ACHN (cell line): ENCODE measurements at regions not wholly inside any gene's neighbourhood (a gene's known extent, or its start where the extent isn't known, plus 50 kb on each side); places are given as distances from the start of the nearest gene placed in this dataset.
"Not testable (repeated sequence)": the region's sequence is repeated elsewhere in the genome, so short reads cannot be mapped to it uniquely, and the experiment has no call there.

ENCODE experiments used
- DNase-seq: peaks from one replicate; pipeline ENCODE4 v3.0.0-alpha.2; 2015
- in situ Hi-C: cut with HindIII; loops from 2 replicates; pipeline ENCODE4 v1.10.0; 2017; ENCODE audit warnings: low sequenced_read_pairs, low pct_ligation_motif_present, low pct_unique_long_range_greater_than_20kb

DNA sequence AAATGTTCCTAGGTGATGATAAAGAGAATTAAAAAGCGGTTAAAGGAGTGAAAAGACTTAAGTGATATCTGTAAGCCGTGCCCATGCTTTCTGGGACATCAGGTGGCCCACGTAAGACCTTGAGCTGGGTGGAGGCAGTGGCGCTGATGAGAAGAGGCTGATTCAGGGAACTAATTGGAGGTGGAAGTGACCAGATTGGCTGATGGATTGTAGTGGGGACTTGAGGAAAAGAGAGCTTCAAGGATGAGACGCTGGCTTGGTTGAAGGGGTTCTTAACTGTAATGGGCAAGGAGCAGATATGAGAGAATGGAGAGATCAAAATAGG is 69.1 kb upstream of the EP300 start:
- in situ Hi-C loops: no loop called here
- DNase-seq: no peak

DNA sequence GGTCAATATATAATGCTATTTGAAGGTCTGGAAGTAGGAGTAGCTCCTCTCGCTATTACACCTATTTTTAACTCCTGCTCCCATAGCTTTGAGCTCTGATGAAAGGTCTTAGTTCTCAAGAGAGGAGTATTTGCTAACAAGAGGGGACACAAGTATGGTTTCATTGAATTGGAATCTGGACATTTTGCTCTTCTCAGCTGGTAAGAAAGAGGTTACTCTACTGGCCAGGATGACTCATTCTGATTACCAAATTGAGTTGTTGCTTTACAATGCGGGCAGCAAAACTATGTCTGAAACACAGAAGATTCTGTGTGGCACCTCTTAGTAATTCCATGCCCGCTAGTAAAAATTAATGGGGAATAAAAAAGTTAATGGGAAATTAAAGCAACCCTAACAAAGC is 63.6 kb upstream of the EP300 start:
- DNase-seq: peak; percentile 50
- in situ Hi-C loops: no loop called here

- in situ Hi-C loops: no loop called here
- no peak for DNase-seq
Observed at GRCh38 chr22:41030891-41031290, 61.5 kb upstream of the EP300 start.

GRCh38 chr22:41034706-41035105 is 57.7 kb upstream of the EP300 start:
- in situ Hi-C loops: no loop called here
- no peak for DNase-seq

DNA sequence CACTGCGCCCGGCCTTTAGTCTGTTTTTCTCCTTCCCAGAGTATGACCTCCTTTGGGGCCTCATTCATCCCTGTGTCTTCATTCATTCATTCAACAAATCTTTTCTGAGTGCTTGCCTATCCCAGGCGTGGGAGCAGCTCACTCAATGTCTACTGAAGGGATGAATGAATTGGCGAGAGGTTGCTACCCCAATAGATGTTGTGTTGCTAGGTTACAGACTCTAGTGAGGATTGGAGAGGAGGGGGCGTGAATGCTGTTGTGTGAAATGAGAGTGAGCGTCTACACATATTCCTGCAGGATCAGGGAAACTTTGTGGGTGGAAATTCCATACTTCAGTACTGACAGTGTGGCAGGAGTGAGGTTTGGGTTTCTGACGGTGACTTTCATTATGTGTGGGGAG is 55.5 kb upstream of the EP300 start:
- no peak for DNase-seq
- in situ Hi-C loops: no loop called here

DNA sequence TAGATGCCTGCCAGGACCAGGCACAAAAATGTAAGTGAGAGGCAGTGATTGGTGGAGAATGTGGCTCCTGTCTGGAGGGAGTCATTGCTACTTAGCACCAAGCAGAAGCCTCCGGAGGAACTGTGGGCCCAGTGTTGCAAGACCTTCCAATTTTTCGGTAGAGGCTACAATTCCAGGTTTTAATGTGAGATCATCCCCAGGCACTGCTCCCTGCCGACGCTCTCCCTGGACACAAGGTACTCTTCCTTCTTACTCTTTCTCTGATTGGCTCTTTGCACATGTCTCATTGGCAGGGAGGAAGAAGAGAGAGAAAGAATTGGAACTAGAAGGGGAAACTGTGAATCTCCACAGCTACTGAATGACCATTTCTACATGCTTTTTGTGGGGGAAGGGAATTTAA is 53.7 kb upstream of the EP300 start:
- DNase-seq: no peak
- in situ Hi-C loops: no loop called here

DNA sequence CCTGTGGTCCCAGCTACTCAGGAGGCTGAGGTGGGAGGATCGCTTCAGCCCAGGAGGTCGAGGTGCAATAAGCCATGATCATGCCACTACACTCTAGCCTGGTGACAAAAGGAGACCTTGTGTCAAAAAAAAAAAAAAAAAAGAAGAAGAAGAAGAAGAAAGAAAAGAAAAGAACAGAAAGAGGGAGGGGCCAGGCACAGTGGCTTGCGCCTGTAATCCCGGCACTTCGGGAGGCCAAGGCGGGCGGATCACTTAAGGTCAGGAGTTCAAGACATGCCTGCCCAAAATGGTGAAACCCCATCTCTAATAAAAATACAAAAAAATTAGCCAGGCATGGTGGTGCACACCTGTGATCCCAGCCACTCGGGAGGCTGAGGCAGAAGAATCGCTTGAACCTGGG is 52.8 kb upstream of the EP300 start:
- in situ Hi-C loops, DNase-seq: not testable (repeated sequence)

- no peak for DNase-seq
- in situ Hi-C loops: no loop called here
Observed at GRCh38 chr22:41040483-41040882, 51.9 kb upstream of the EP300 start.

- in situ Hi-C loops: no loop called here
- DNase-seq: no peak
Observed at GRCh38 chr22:41041532-41041931, 50.9 kb upstream of the EP300 start.
